ENCODE measurements at regions not wholly inside any gene's neighbourhood (a gene's known extent, or its start where the extent isn't known, plus 50 kb on each side); places are given as distances from the start of the nearest gene placed in this dataset.

DNA sequence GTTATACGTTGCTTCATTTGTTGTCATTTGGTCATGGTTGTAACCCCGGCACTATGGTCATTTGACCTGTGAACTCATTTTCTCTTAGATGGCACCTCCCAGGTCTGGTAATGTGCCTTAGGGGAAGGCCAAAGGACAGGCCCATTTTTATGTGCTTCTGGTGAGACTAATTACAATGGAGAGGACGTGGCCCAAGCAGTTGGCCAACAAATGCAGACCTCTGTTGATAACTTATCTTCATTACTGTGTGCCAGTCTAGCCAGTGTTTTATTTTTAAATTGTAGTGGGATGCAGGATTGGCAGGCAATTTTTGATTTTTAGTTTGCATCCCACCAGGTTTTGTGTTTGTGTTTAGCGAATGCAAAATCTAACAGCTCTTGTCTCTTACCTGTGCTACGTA is 321.5 kb upstream of the AKR1E2 start:
- TF ChIP-seq, protein P1, sequence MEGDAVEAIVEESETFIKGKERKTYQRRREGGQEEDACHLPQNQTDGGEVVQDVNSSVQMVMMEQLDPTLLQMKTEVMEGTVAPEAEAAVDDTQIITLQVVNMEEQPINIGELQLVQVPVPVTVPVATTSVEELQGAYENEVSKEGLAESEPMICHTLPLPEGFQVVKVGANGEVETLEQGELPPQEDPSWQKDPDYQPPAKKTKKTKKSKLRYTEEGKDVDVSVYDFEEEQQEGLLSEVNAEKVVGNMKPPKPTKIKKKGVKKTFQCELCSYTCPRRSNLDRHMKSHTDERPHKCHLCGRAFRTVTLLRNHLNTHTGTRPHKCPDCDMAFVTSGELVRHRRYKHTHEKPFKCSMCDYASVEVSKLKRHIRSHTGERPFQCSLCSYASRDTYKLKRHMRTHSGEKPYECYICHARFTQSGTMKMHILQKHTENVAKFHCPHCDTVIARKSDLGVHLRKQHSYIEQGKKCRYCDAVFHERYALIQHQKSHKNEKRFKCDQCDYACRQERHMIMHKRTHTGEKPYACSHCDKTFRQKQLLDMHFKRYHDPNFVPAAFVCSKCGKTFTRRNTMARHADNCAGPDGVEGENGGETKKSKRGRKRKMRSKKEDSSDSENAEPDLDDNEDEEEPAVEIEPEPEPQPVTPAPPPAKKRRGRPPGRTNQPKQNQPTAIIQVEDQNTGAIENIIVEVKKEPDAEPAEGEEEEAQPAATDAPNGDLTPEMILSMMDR (IDR thresholded peaks at IDR 0.05; ENCODE audit: insufficient read depth, low read length, severe bottlenecking): no peak
- Histone ChIP-seq H3K4me3 (ENCODE audit: low read depth, low read length) (no peak overlapping the region), H3K36me3 (ENCODE audit: control insufficient read depth, insufficient read depth, low read length) (no peaks in the 10 kb centered on the region), H3K27me3 (ENCODE audit: control insufficient read depth, insufficient read depth, low read length) (no peaks in the 10 kb centered on the region)
- no peak for DNase-seq (ENCODE audit: low read depth)
- FAIRE-seq: no peak

DNA sequence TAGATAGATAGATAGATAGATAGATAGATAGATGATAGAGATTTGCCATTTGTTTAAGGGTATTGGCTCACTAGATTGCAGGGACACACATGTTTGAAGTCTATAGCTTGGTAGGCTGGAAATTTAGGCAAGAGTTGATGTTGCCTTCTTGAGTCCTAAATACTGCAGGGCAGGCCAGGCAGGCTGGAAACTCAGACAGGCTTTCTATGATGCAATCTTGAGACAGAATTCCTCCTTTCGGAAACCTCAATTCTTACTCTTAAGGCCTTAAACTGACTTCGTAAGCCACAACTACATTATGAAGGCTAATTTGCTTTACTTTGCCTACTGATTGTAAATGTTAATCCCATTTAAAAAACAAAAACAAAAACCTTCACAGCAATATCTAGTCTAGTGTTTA is 322.9 kb upstream of the AKR1E2 start:
- TF ChIP-seq, protein P1 (IDR thresholded peaks at IDR 0.05; ENCODE audit: insufficient read depth, low read length, severe bottlenecking): no peak
- no peak for FAIRE-seq
- H3K4me3 ChIP-seq (ENCODE audit: low read depth, low read length): no peak overlapping the region
- no peaks in the 10 kb centered on the region for H3K36me3 ChIP-seq (ENCODE audit: control insufficient read depth, insufficient read depth, low read length)
- DNase-seq (ENCODE audit: low read depth): no peak
- H3K27me3 ChIP-seq (ENCODE audit: control insufficient read depth, insufficient read depth, low read length): no peaks in the 10 kb centered on the region

DNA sequence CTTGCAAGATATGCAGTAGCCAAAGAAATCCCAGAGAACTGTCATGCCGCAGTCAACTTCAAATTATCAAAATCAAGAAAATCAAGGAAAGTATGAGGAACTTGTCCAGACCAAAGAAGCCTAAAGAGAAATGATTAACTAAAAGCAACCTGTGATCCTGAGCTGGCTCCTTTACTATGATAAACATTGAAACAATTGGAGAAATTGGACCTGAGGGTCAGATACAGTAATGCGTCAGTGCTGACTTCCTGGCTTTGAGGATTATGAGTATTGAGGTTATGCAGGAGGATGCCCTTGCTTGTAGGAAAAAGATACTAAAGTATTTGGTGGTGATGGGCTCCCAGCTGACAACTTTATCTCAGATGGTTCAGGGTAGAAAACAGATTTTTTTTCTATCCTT is 324.7 kb upstream of the AKR1E2 start:
- DNase-seq (ENCODE audit: low read depth) (peak; percentile 6), FAIRE-seq (no peak)
- Histone ChIP-seq H3K36me3 (ENCODE audit: control insufficient read depth, insufficient read depth, low read length) (no peaks in the 10 kb centered on the region), H3K4me3 (ENCODE audit: low read depth, low read length) (no peak overlapping the region), H3K27me3 (ENCODE audit: control insufficient read depth, insufficient read depth, low read length) (no peaks in the 10 kb centered on the region)
- TF ChIP-seq, protein P1 (IDR thresholded peaks at IDR 0.05; ENCODE audit: insufficient read depth, low read length, severe bottlenecking): no peak

DNA sequence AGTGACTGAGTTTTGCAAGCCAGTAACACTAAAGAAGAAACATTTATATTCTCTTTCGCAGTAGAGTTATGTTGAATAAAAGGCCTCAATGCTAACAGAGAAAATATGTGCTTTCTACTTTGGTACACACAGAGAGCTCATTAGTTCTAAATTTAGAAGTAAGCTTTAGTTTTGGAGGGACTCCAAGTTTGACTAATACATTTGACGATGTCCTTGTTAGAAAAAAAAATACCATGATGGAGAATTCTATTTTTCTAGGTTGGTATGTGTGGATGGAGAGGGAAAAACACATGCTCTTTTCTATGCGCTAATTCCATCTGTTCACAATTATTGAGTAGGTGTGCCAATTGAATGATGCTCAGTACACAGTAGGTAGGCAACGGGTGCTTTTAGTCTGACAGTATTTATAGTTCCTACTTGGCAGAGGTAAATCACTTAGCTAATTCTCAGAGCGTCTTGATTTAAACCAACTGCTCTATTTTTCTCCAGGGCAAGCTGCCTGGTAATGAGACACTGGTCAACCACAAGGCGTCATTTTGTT is 327.2 kb upstream of the AKR1E2 start:
- Histone ChIP-seq H3K27me3 (ENCODE audit: control insufficient read depth, insufficient read depth, low read length) (no peaks in the 10 kb centered on the region), H3K36me3 (ENCODE audit: control insufficient read depth, insufficient read depth, low read length) (no peaks in the 10 kb centered on the region), H3K4me3 (ENCODE audit: low read depth, low read length) (no peak overlapping the region)
- DNase-seq (ENCODE audit: low read depth) (peak; percentile 59), FAIRE-seq (no peak)
- TF ChIP-seq, protein P1 (IDR thresholded peaks at IDR 0.05; ENCODE audit: insufficient read depth, low read length, severe bottlenecking): no peak

DNA sequence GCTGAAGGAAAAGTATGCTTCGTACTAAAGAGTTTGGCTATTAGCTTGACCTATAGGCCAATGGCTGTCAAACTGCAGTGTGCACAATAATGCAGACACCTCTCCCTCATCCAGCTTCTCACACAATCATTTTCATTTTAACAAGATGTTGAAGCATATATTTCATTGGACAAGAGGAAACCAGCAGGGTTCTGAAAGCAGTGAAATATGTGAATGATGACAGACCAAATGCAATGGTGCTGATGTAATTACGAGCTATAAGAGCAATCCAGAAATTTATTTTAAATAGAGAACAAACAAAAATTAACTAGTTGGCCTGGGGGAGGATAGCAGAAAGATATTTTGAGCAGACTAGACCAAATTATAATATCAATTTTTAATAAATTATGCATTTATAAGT is 331.5 kb upstream of the AKR1E2 start:
- Histone ChIP-seq H3K4me3 (ENCODE audit: low read depth, low read length) (no peak overlapping the region), H3K27me3 (ENCODE audit: control insufficient read depth, insufficient read depth, low read length) (no peaks in the 10 kb centered on the region), H3K36me3 (ENCODE audit: control insufficient read depth, insufficient read depth, low read length) (no peaks in the 10 kb centered on the region)
- TF ChIP-seq, protein P1 (IDR thresholded peaks at IDR 0.05; ENCODE audit: insufficient read depth, low read length, severe bottlenecking): no peak
- DNase-seq (ENCODE audit: low read depth) (no peak), FAIRE-seq (no peak)

DNA sequence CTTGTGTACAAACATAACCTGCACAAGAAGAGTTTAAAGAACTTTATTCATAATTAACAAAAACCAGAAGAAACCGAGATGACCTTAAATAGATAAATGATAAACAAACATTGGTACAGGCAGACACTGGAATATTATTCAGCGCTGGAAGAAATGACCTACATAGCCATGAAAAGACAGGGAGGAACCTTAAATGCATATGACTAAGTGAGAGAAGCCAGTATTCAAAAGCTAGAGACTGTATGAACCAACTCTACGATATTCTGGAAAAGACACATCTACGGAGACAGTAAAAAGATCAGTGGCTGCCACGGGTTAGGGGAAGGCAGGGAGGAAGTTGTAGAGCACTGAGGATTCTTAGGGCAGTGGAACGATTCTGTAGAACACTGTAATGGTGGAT is 333.8 kb upstream of the AKR1E2 start:
- FAIRE-seq: no peak
- TF ChIP-seq, protein P1 (IDR thresholded peaks at IDR 0.05; ENCODE audit: insufficient read depth, low read length, severe bottlenecking): no peak
- no peak for DNase-seq (ENCODE audit: low read depth)

More for the DNA sequence above, 333.8 kb upstream of the AKR1E2 start:
- no peak overlapping the region for H3K4me3 ChIP-seq (ENCODE audit: low read depth, low read length)
- no peaks in the 10 kb centered on the region for H3K36me3 ChIP-seq (ENCODE audit: control insufficient read depth, insufficient read depth, low read length)
- no peaks in the 10 kb centered on the region for H3K27me3 ChIP-seq (ENCODE audit: control insufficient read depth, insufficient read depth, low read length)

All from bronchial epithelial cell (primary cell).